Neural crest cell (in vitro differentiated cells): ENCODE measurements at regions not wholly inside any gene's neighbourhood (a gene's known extent, or its start where the extent isn't known, plus 50 kb on each side); places are given as distances from the start of the nearest gene placed in this dataset.

Experiments used
- DNase-seq: peaks from one replicate; pipeline ENCODE4 v3.0.0; 2021; ENCODE audit warnings: low read depth, mixed read lengths, low spot score
- H3K27ac Mint-ChIP-seq: one replicate; pipeline ENCODE4 v1.8.0; 2021; ENCODE audit warnings: mild to moderate bottlenecking, mixed read lengths; ENCODE audit not compliant: unreplicated experiment
- H3K27me3 Mint-ChIP-seq: 2 replicates; pipeline ENCODE4 v1.8.0; 2021; ENCODE audit warnings: low read depth, mild to moderate bottlenecking, mixed read lengths
- H3K36me3 Mint-ChIP-seq: 2 replicates; pipeline ENCODE4 v1.8.0; 2021; ENCODE audit warnings: low read depth, mild to moderate bottlenecking, mixed read lengths
- H3K4me1 Mint-ChIP-seq: 2 replicates; pipeline ENCODE4 v1.8.0; 2021; ENCODE audit warnings: mixed read lengths
- H3K4me3 Mint-ChIP-seq: one replicate; pipeline ENCODE4 v1.8.0; 2021; ENCODE audit warnings: mild to moderate bottlenecking, mixed read lengths
- H3K9me3 Mint-ChIP-seq: 2 replicates; pipeline ENCODE4 v1.8.0; 2021; ENCODE audit warnings: mixed read lengths
- CTCF ChIP-seq: fragments of 200-600 bp; sonication (generic); conservative IDR thresholded peaks from 2 replicates; pipeline ENCODE4 v1.5.0; 2021; ENCODE audit warnings: antibody characterized with exemption, mild to moderate bottlenecking

- H3K27ac Mint-ChIP-seq, result no peak overlapping the region
- H3K4me1 Mint-ChIP-seq, result no peaks in the 10 kb centered on the region
- TF ChIP-seq CTCF, result no peak
- H3K4me3 Mint-ChIP-seq, result no peak overlapping the region
- no peak for DNase-seq
- H3K36me3 Mint-ChIP-seq, result no peaks in the 10 kb centered on the region
- no peaks in the 10 kb centered on the region for H3K9me3 Mint-ChIP-seq
- no peaks in the 10 kb centered on the region for H3K27me3 Mint-ChIP-seq
Measured at GRCh38 chr3:28136607-28137216, 104.7 kb upstream of the CMC1 start.

GRCh38 chr3:28138043-28138610 is 103.3 kb upstream of the CMC1 start:
- no peaks in the 10 kb centered on the region for H3K9me3 Mint-ChIP-seq
- H3K4me3 Mint-ChIP-seq, result no peak overlapping the region
- no peaks in the 10 kb centered on the region for H3K36me3 Mint-ChIP-seq
- no peaks in the 10 kb centered on the region for H3K4me1 Mint-ChIP-seq
- H3K27ac Mint-ChIP-seq, result no peak overlapping the region
- H3K27me3 Mint-ChIP-seq, result no peaks in the 10 kb centered on the region
- no peak for DNase-seq
- TF ChIP-seq CTCF, result no peak

- no peak for DNase-seq
- no peaks in the 10 kb centered on the region for H3K27me3 Mint-ChIP-seq
- no peaks in the 10 kb centered on the region for H3K9me3 Mint-ChIP-seq
- no peak overlapping the region for H3K27ac Mint-ChIP-seq
- H3K4me3 Mint-ChIP-seq, result no peak overlapping the region
- H3K4me1 Mint-ChIP-seq, result no peaks in the 10 kb centered on the region
- no peak for TF ChIP-seq CTCF
- no peaks in the 10 kb centered on the region for H3K36me3 Mint-ChIP-seq
Measured at GRCh38 chr3:28139288-28139687, 102.1 kb upstream of the CMC1 start.

- H3K27ac Mint-ChIP-seq, result no peak overlapping the region
- no peak for TF ChIP-seq CTCF
- H3K4me1 Mint-ChIP-seq, result no peaks in the 10 kb centered on the region
- no peak for DNase-seq
- no peak overlapping the region for H3K4me3 Mint-ChIP-seq
- no peaks in the 10 kb centered on the region for H3K9me3 Mint-ChIP-seq
- H3K36me3 Mint-ChIP-seq, result no peaks in the 10 kb centered on the region
- H3K27me3 Mint-ChIP-seq, result no peaks in the 10 kb centered on the region
Measured at GRCh38 chr3:28139967-28140634, 101.3 kb upstream of the CMC1 start.

- Mint-ChIP-seq H3K9me3 (no peaks in the 10 kb centered on the region), H3K4me1 (peaks cover 1% of the 10 kb centered on the region), H3K27me3 (no peaks in the 10 kb centered on the region), H3K36me3 (no peaks in the 10 kb centered on the region), H3K27ac (no peak overlapping the region), H3K4me3 (no peak overlapping the region)
- TF ChIP-seq CTCF, result no peak
- no peak for DNase-seq
Measured at GRCh38 chr3:28140664-28141063, 100.8 kb upstream of the CMC1 start.
